ENCODE measurements at regions not wholly inside any gene's neighbourhood (a gene's known extent, or its start where the extent isn't known, plus 50 kb on each side); places are given as distances from the start of the nearest gene placed in this dataset.

DNA sequence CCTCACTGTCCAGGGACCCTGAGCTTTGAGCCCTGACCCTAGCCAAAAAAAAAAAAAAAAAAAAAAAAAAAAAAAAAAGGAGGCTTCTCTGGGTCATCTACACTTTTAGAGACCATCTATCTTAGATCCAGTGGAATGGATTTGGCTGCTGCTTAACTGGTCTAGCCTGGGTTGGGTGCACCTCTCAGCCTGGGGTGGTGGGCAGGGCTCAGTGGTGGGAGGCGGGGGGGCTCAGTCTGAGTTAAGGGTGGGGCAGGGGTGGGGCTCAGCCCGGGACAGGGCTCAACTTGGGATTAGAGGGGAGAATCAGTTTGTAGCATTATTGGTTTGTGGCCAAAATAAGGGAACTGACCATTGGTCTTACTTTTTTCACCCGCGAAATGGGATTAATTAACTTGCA is 139.2 kb downstream of the TPRA1 start:
- no peak overlapping the region for H3K18ac ChIP-seq (ENCODE audit: low read length)
- H2BK5ac ChIP-seq (ENCODE audit: low read length), result no peak overlapping the region
- H3K79me1 ChIP-seq (ENCODE audit: low read depth, low read length), result no peaks in the 10 kb centered on the region
- peaks cover 11 to 33% of the 10 kb centered on the region in 2 donors for H3K4me1 ChIP-seq (ENCODE audit: control insufficient read depth in 2 of 2, insufficient read depth in 1 of 2, low read depth in 1 of 2, low read length in 2 of 2)
- H3K36me3 ChIP-seq (replicated peaks in 1 of 2; ENCODE audit: control insufficient read depth in 2 of 2, insufficient read depth in 2 of 2, low read length in 2 of 2), result no peaks in the 10 kb centered on the region
- H2BK12ac ChIP-seq (ENCODE audit: low read length), result no peak overlapping the region
- no peak overlapping the region for H4K8ac ChIP-seq (ENCODE audit: low read depth, low read length)
- peaks cover 0 to 14% (median 6%) of the 10 kb centered on the region in 3 experiments for H3K27me3 ChIP-seq (ENCODE audit: control insufficient read depth in 3 of 3, insufficient read depth in 3 of 3, low read depth in 1 of 3, low read length in 3 of 3)
- no peaks in the 10 kb centered on the region for H3K9me3 ChIP-seq (replicated peaks in 1 of 2; ENCODE audit: control insufficient read depth in 2 of 2, insufficient read depth in 1 of 2, low read depth in 1 of 2, low read length in 2 of 2)
- H3K9ac ChIP-seq (ENCODE audit: low read depth, low read length, poor library complexity), result no peak overlapping the region
- no peak overlapping the region for H3K23ac ChIP-seq (ENCODE audit: low read depth, low read length, poor library complexity)
- H3K14ac ChIP-seq (ENCODE audit: low read length), result no peak overlapping the region
- DNase-seq (ENCODE audit: low spot score), result no peak
- H2BK120ac ChIP-seq (ENCODE audit: low read depth, low read length), result no peak overlapping the region
- no peak overlapping the region for H3K27ac ChIP-seq (replicated peaks; ENCODE audit: low read length)
- H3K4me2 ChIP-seq (ENCODE audit: insufficient read depth, low read length, poor library complexity, severe bottlenecking), result no peak overlapping the region
- no peak overlapping the region for H2AK5ac ChIP-seq (ENCODE audit: low read depth, low read length)
- H2AFZ ChIP-seq (ENCODE audit: low read length), result no peak overlapping the region
- H4K91ac ChIP-seq (ENCODE audit: low read depth, low read length, poor library complexity), result no peak overlapping the region
- H2BK15ac ChIP-seq (ENCODE audit: low read length), result no peak overlapping the region
- WGBS, 2 donors (ENCODE audit: extremely low coverage in 2 of 2, insufficient read length in 2 of 2, insufficient replicate concordance in 1 of 2), result no CpG with 5 or more reads among the region's 4 CpGs
- no peak overlapping the region for H3K4me3 ChIP-seq (ENCODE audit: low read length in 2 of 2)
- H3K4ac ChIP-seq (ENCODE audit: low read length), result no peak overlapping the region

GRCh38 chr3:127450331-127450730 is 140.2 kb downstream of the TPRA1 start:
- Histone ChIP-seq H3K27ac (replicated peaks; ENCODE audit: low read length) (no peak overlapping the region), H2AK5ac (ENCODE audit: low read depth, low read length) (no peak overlapping the region), H4K8ac (ENCODE audit: low read depth, low read length) (no peak overlapping the region), H2BK5ac (ENCODE audit: low read length) (no peak overlapping the region), H2BK15ac (ENCODE audit: low read length) (no peak overlapping the region), H3K9me3 (replicated peaks in 1 of 2; ENCODE audit: control insufficient read depth in 2 of 2, insufficient read depth in 1 of 2, low read depth in 1 of 2, low read length in 2 of 2) (no peaks in the 10 kb centered on the region), H2AFZ (ENCODE audit: low read length) (no peak overlapping the region), H4K91ac (ENCODE audit: low read depth, low read length, poor library complexity) (no peak overlapping the region), H3K18ac (ENCODE audit: low read length) (no peak overlapping the region), H2BK12ac (ENCODE audit: low read length) (no peak overlapping the region), H3K4ac (ENCODE audit: low read length) (no peak overlapping the region), H3K79me1 (ENCODE audit: low read depth, low read length) (no peaks in the 10 kb centered on the region), H3K4me1 (ENCODE audit: control insufficient read depth in 2 of 2, insufficient read depth in 1 of 2, low read depth in 1 of 2, low read length in 2 of 2) (peaks cover 8 to 26% of the 10 kb centered on the region in 2 donors), H3K27me3 (ENCODE audit: control insufficient read depth in 3 of 3, insufficient read depth in 3 of 3, low read depth in 1 of 3, low read length in 3 of 3) (peaks cover 0 to 8% (median 0%) of the 10 kb centered on the region in 3 experiments), H3K36me3 (replicated peaks in 1 of 2; ENCODE audit: control insufficient read depth in 2 of 2, insufficient read depth in 2 of 2, low read length in 2 of 2) (no peaks in the 10 kb centered on the region), H3K9ac (ENCODE audit: low read depth, low read length, poor library complexity) (no peak overlapping the region), H2BK120ac (ENCODE audit: low read depth, low read length) (no peak overlapping the region), H3K4me3 (ENCODE audit: low read length in 2 of 2) (peak overlapping the region in 1 of 2 donors; percentile 28), H3K23ac (ENCODE audit: low read depth, low read length, poor library complexity) (no peak overlapping the region), H3K4me2 (ENCODE audit: insufficient read depth, low read length, poor library complexity, severe bottlenecking) (no peak overlapping the region), H3K14ac (ENCODE audit: low read length) (peak overlapping the region; percentile 6)
- DNase-seq (ENCODE audit: low spot score), result no peak
- no CpG with 5 or more reads among the region's 8 CpGs for WGBS, 2 donors (ENCODE audit: extremely low coverage in 2 of 2, insufficient read length in 2 of 2, insufficient replicate concordance in 1 of 2)

DNA sequence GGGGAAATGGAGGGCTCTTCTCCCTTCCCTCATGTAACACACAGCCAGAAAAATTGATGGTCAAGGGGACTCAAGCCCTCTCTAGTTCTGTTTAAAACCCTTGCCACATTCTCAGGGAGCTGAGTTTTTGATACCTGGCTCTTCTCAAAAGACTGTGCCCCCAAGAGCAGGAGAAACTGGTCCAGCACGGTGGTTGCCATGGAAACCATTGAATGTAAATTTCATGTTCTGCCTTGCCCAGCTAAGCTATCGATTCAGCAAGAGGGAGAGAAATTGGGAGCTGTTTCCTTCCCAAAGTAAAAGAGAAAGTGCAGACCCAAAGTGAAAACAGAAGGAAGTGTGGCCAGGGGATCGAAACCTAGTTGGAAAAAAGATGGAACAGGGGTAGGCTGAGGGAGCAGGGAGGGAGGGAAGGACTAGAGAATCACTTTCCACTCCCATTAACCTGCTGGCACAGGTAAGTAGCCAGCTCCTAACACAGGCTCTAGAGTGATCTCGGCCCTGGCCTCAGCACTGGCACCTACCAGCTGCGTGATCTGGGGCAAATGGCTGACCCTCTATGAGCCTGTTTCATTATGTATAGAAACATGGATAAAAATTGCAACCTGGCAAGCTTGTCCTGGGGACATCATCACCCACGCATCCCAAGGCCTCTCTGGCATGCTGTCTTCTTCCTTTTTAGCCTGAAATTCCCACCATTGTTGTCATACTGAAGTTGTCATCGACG is 140.9 kb downstream of the TPRA1 start:
- H3K4me2 ChIP-seq (ENCODE audit: insufficient read depth, low read length, poor library complexity, severe bottlenecking), result no peak overlapping the region
- no peak overlapping the region for H3K18ac ChIP-seq (ENCODE audit: low read length)
- H3K4me3 ChIP-seq (ENCODE audit: low read length in 2 of 2), result no peak overlapping the region
- WGBS, 2 donors (ENCODE audit: extremely low coverage in 2 of 2, insufficient read length in 2 of 2, insufficient replicate concordance in 1 of 2), result no CpG with 5 or more reads among the region's 8 CpGs
- no peak overlapping the region for H4K91ac ChIP-seq (ENCODE audit: low read depth, low read length, poor library complexity)
- no peak overlapping the region for H2BK12ac ChIP-seq (ENCODE audit: low read length)
- no peak overlapping the region for H2BK120ac ChIP-seq (ENCODE audit: low read depth, low read length)
- DNase-seq (ENCODE audit: low spot score), result no peak
- no peak overlapping the region for H3K27ac ChIP-seq (replicated peaks; ENCODE audit: low read length)
- H3K27me3 ChIP-seq (ENCODE audit: control insufficient read depth in 3 of 3, insufficient read depth in 3 of 3, low read depth in 1 of 3, low read length in 3 of 3), result peaks cover 0 to 3% (median 0%) of the 10 kb centered on the region in 3 experiments
- no peak overlapping the region for H3K14ac ChIP-seq (ENCODE audit: low read length)
- H3K23ac ChIP-seq (ENCODE audit: low read depth, low read length, poor library complexity), result no peak overlapping the region
- H3K9me3 ChIP-seq (replicated peaks in 1 of 2; ENCODE audit: control insufficient read depth in 2 of 2, insufficient read depth in 1 of 2, low read depth in 1 of 2, low read length in 2 of 2), result no peaks in the 10 kb centered on the region
- no peak overlapping the region for H4K8ac ChIP-seq (ENCODE audit: low read depth, low read length)
- no peaks in the 10 kb centered on the region for H3K36me3 ChIP-seq (replicated peaks in 1 of 2; ENCODE audit: control insufficient read depth in 2 of 2, insufficient read depth in 2 of 2, low read length in 2 of 2)
- no peaks in the 10 kb centered on the region for H3K79me1 ChIP-seq (ENCODE audit: low read depth, low read length)
- H3K9ac ChIP-seq (ENCODE audit: low read depth, low read length, poor library complexity), result no peak overlapping the region
- H2AFZ ChIP-seq (ENCODE audit: low read length), result no peak overlapping the region
- H2BK5ac ChIP-seq (ENCODE audit: low read length), result no peak overlapping the region
- H3K4me1 ChIP-seq (ENCODE audit: control insufficient read depth in 2 of 2, insufficient read depth in 1 of 2, low read depth in 1 of 2, low read length in 2 of 2), result peaks cover 4 to 22% of the 10 kb centered on the region in 2 donors
- no peak overlapping the region for H2AK5ac ChIP-seq (ENCODE audit: low read depth, low read length)
- no peak overlapping the region for H2BK15ac ChIP-seq (ENCODE audit: low read length)
- no peak overlapping the region for H3K4ac ChIP-seq (ENCODE audit: low read length)

GRCh38 chr3:127448671-127449070 is 141.9 kb downstream of the TPRA1 start:
- Histone ChIP-seq H3K14ac (ENCODE audit: low read length) (no peak overlapping the region), H3K36me3 (replicated peaks in 1 of 2; ENCODE audit: control insufficient read depth in 2 of 2, insufficient read depth in 2 of 2, low read length in 2 of 2) (no peaks in the 10 kb centered on the region), H3K79me1 (ENCODE audit: low read depth, low read length) (no peaks in the 10 kb centered on the region), H4K91ac (ENCODE audit: low read depth, low read length, poor library complexity) (no peak overlapping the region), H4K8ac (ENCODE audit: low read depth, low read length) (no peak overlapping the region), H3K9me3 (replicated peaks in 1 of 2; ENCODE audit: control insufficient read depth in 2 of 2, insufficient read depth in 1 of 2, low read depth in 1 of 2, low read length in 2 of 2) (no peaks in the 10 kb centered on the region), H3K9ac (ENCODE audit: low read depth, low read length, poor library complexity) (no peak overlapping the region), H2BK15ac (ENCODE audit: low read length) (no peak overlapping the region), H3K27ac (replicated peaks; ENCODE audit: low read length) (no peak overlapping the region), H3K4me2 (ENCODE audit: insufficient read depth, low read length, poor library complexity, severe bottlenecking) (no peak overlapping the region), H3K27me3 (ENCODE audit: control insufficient read depth in 3 of 3, insufficient read depth in 3 of 3, low read depth in 1 of 3, low read length in 3 of 3) (no peaks in the 10 kb centered on the region), H3K23ac (ENCODE audit: low read depth, low read length, poor library complexity) (no peak overlapping the region), H3K4me3 (ENCODE audit: low read length in 2 of 2) (no peak overlapping the region), H2BK120ac (ENCODE audit: low read depth, low read length) (no peak overlapping the region), H3K4me1 (ENCODE audit: control insufficient read depth in 2 of 2, insufficient read depth in 1 of 2, low read depth in 1 of 2, low read length in 2 of 2) (peaks cover 4 to 22% of the 10 kb centered on the region in 2 donors), H3K18ac (ENCODE audit: low read length) (no peak overlapping the region), H2AFZ (ENCODE audit: low read length) (peak overlapping the region; percentile 40), H2BK12ac (ENCODE audit: low read length) (no peak overlapping the region), H2BK5ac (ENCODE audit: low read length) (no peak overlapping the region), H3K4ac (ENCODE audit: low read length) (no peak overlapping the region), H2AK5ac (ENCODE audit: low read depth, low read length) (no peak overlapping the region)
- DNase-seq (ENCODE audit: low spot score), result no peak
- WGBS, 2 donors (ENCODE audit: extremely low coverage in 2 of 2, insufficient read length in 2 of 2, insufficient replicate concordance in 1 of 2), result no CpG with 5 or more reads among the region's 3 CpGs

Measured in neuronal stem cell (in vitro differentiated cells).